ENCODE measurements at regions not wholly inside any gene's neighbourhood (a gene's known extent, or its start where the extent isn't known, plus 50 kb on each side); places are given as distances from the start of the nearest gene placed in this dataset.

GRCh38 chr2:144152817-144153271, 367.1 kb downstream of the ZEB2 start:
- no peak overlapping the region for H3K27ac ChIP-seq (ENCODE audit: low read depth, low read length)

GRCh38 chr2:144151851-144152250, 368.1 kb downstream of the ZEB2 start:
- H2AFZ ChIP-seq (ENCODE audit: low read depth, low read length, severe bottlenecking) = no peak overlapping the region
- no peak overlapping the region for H3K4me2 ChIP-seq (ENCODE audit: low read depth, low read length, poor library complexity, severe bottlenecking)
- no peaks in the 10 kb centered on the region for H4K20me1 ChIP-seq (ENCODE audit: low read depth, low read length)

More at GRCh38 chr2:144152817-144153271, 367.1 kb downstream of the ZEB2 start:
- H3K27me3 ChIP-seq (ENCODE audit: low read length) = no peaks in the 10 kb centered on the region
- no peak overlapping the region for H2AFZ ChIP-seq (ENCODE audit: low read depth, low read length, severe bottlenecking)
- no peaks in the 10 kb centered on the region for H3F3A ChIP-seq (ENCODE audit: insufficient read depth)
- H3K9me3 ChIP-seq (ENCODE audit: insufficient read depth, low read length) = no peaks in the 10 kb centered on the region
- H3K4me3 ChIP-seq (ENCODE audit: insufficient read depth, low read length, poor library complexity, severe bottlenecking) = no peak overlapping the region
- H3K79me2 ChIP-seq (ENCODE audit: insufficient read depth, low read length) = no peaks in the 10 kb centered on the region
- no peak overlapping the region for H3K9ac ChIP-seq (ENCODE audit: low read length)
- no peaks in the 10 kb centered on the region for H4K20me1 ChIP-seq (ENCODE audit: low read depth, low read length)
- TF ChIP-seq EZH2phosphoT487 (conservative IDR thresholded peaks at IDR 0.05; ENCODE audit: low read length) = no peak
- no peak for TF ChIP-seq CTCF (IDR thresholded peaks at IDR 0.05; ENCODE audit: insufficient read depth, low read length, poor library complexity, severe bottlenecking)
- no peak overlapping the region for H3K4me2 ChIP-seq (ENCODE audit: low read depth, low read length, poor library complexity, severe bottlenecking)
- H3K36me3 ChIP-seq (ENCODE audit: low read length) = no peaks in the 10 kb centered on the region
- no peaks in the 10 kb centered on the region for H3K9me2 ChIP-seq (replicated peaks; ENCODE audit: insufficient read depth, low read length)

GRCh38 chr2:144151405-144151804, 368.5 kb downstream of the ZEB2 start:
- H3K27ac ChIP-seq (ENCODE audit: low read depth, low read length) = no peak overlapping the region
- H3K9me3 ChIP-seq (ENCODE audit: insufficient read depth, low read length) = no peaks in the 10 kb centered on the region
- no peak overlapping the region for H3K9ac ChIP-seq (ENCODE audit: low read length)
- H3F3A ChIP-seq (ENCODE audit: insufficient read depth) = no peaks in the 10 kb centered on the region
- no peak overlapping the region for H3K4me3 ChIP-seq (ENCODE audit: insufficient read depth, low read length, poor library complexity, severe bottlenecking)
- TF ChIP-seq EZH2phosphoT487 (conservative IDR thresholded peaks at IDR 0.05; ENCODE audit: low read length) (no peak), CTCF (IDR thresholded peaks at IDR 0.05; ENCODE audit: insufficient read depth, low read length, poor library complexity, severe bottlenecking) (no peak)
- H3K79me2 ChIP-seq (ENCODE audit: insufficient read depth, low read length) = no peaks in the 10 kb centered on the region
- H3K9me2 ChIP-seq (replicated peaks; ENCODE audit: insufficient read depth, low read length) = no peaks in the 10 kb centered on the region
- no peaks in the 10 kb centered on the region for H3K27me3 ChIP-seq (ENCODE audit: low read length)
- H2AFZ ChIP-seq (ENCODE audit: low read depth, low read length, severe bottlenecking) = no peak overlapping the region
- no peaks in the 10 kb centered on the region for H4K20me1 ChIP-seq (ENCODE audit: low read depth, low read length)
- H3K4me2 ChIP-seq (ENCODE audit: low read depth, low read length, poor library complexity, severe bottlenecking) = no peak overlapping the region
- H3K36me3 ChIP-seq (ENCODE audit: low read length) = no peaks in the 10 kb centered on the region

More at GRCh38 chr2:144151851-144152250, 368.1 kb downstream of the ZEB2 start:
- H3K9me2 ChIP-seq (replicated peaks; ENCODE audit: insufficient read depth, low read length) = no peaks in the 10 kb centered on the region
- no peak overlapping the region for H3K9ac ChIP-seq (ENCODE audit: low read length)
- H3K9me3 ChIP-seq (ENCODE audit: insufficient read depth, low read length) = no peaks in the 10 kb centered on the region
- no peak overlapping the region for H3K4me3 ChIP-seq (ENCODE audit: insufficient read depth, low read length, poor library complexity, severe bottlenecking)
- TF ChIP-seq CTCF (IDR thresholded peaks at IDR 0.05; ENCODE audit: insufficient read depth, low read length, poor library complexity, severe bottlenecking) = no peak
- TF ChIP-seq EZH2phosphoT487 (conservative IDR thresholded peaks at IDR 0.05; ENCODE audit: low read length) = no peak
- no peak overlapping the region for H3K27ac ChIP-seq (ENCODE audit: low read depth, low read length)
- H3K27me3 ChIP-seq (ENCODE audit: low read length) = no peaks in the 10 kb centered on the region
- H3K36me3 ChIP-seq (ENCODE audit: low read length) = no peaks in the 10 kb centered on the region
- H3K79me2 ChIP-seq (ENCODE audit: insufficient read depth, low read length) = no peaks in the 10 kb centered on the region
- H3F3A ChIP-seq (ENCODE audit: insufficient read depth) = no peaks in the 10 kb centered on the region

All from SU-DHL-6 (cell line).